ENCODE measurements at regions not wholly inside any gene's neighbourhood (a gene's known extent, or its start where the extent isn't known, plus 50 kb on each side); places are given as distances from the start of the nearest gene placed in this dataset.

DNA sequence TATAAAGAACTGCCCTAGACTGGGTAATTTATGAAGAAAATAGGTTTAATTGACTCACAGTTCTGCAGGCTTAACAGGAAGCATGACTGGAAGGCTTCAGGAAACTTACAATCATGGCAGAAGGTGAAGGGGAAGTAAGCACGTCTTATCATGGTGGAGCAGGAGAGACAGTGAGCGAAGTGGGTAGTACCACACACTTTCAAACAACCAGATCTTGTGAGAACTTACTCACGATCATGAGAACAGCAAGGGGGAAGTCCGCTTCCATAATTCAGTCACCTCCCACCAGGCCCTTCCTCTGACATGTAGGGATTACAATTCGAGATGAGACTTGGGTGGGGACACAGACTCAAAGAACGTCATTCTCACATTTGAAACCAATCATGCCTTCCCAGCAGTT, 260.1 kb upstream of the FAM98A start:
- H3K27ac Mint-ChIP-seq, result no peak overlapping the region
- intact Hi-C loops (cut with micrococcal nuclease), result no loop called here
- TF ChIP-seq, protein P1, sequence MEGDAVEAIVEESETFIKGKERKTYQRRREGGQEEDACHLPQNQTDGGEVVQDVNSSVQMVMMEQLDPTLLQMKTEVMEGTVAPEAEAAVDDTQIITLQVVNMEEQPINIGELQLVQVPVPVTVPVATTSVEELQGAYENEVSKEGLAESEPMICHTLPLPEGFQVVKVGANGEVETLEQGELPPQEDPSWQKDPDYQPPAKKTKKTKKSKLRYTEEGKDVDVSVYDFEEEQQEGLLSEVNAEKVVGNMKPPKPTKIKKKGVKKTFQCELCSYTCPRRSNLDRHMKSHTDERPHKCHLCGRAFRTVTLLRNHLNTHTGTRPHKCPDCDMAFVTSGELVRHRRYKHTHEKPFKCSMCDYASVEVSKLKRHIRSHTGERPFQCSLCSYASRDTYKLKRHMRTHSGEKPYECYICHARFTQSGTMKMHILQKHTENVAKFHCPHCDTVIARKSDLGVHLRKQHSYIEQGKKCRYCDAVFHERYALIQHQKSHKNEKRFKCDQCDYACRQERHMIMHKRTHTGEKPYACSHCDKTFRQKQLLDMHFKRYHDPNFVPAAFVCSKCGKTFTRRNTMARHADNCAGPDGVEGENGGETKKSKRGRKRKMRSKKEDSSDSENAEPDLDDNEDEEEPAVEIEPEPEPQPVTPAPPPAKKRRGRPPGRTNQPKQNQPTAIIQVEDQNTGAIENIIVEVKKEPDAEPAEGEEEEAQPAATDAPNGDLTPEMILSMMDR (IDR thresholded peaks at IDR 0.05), result no peak
- no peaks in the 10 kb centered on the region for H3K36me3 Mint-ChIP-seq (ENCODE audit: low read depth)
- ChIA-PET CTCF (no interaction called here), POLR2A (no interaction called here)
- H3K4me3 Mint-ChIP-seq, result no peak overlapping the region
- H3K4me1 Mint-ChIP-seq, result no peaks in the 10 kb centered on the region
- peaks cover 6% of the 10 kb centered on the region for H3K9me3 Mint-ChIP-seq
- DNase-seq (no peak), ATAC-seq (ENCODE audit: low read depth) (no peak)
- H3K27me3 Mint-ChIP-seq, result no peaks in the 10 kb centered on the region

DNA sequence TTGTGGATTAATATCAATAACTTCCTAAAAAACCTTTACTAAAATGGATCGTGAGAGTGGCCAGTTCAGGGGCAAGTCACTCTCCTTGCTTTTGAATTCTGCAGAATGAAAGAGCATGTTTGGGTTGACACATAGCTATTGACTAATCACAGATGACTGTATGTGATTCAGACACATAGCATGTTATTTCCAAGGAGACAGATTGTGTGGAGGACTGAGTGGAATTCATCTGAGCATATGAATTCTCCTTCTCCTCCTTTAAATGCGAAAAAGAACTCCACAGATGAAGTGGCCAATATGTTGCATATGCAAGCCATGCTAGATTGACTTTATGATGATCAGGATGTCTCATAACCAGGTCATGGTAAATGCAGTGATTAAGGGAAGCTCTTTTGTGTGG, 249.4 kb upstream of the FAM98A start:
- Mint-ChIP-seq H3K4me3 (no peak overlapping the region), H3K9me3 (peaks cover 13% of the 10 kb centered on the region), H3K36me3 (ENCODE audit: low read depth) (no peaks in the 10 kb centered on the region), H3K4me1 (no peaks in the 10 kb centered on the region), H3K27ac (no peak overlapping the region), H3K27me3 (no peaks in the 10 kb centered on the region)
- intact Hi-C loops (cut with micrococcal nuclease), result no loop called here
- TF ChIP-seq, protein P1 (IDR thresholded peaks at IDR 0.05), result no peak
- no peak for DNase-seq
- ATAC-seq (ENCODE audit: low read depth), result no peak
- CTCF ChIA-PET, result no interaction called here
- POLR2A ChIA-PET, result no interaction called here

DNA sequence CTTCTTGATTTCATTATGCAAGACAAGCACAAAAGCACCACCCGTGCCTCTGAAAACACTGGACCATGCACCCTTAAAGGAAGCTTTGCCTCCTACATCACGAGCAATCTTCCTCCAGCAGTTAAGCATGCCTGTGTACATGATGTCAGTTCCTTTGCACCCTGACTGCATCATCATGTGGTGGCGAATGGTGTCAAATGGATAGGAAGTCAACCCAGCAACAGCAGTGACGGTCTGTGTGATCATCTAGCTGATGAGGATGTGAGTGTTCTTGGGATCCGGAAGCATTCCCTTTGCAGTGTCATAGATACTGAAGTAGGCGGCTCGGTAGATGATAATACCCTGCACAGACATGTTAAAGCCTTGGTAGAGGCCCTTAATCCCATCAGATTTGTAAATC, 240.7 kb upstream of the FAM98A start:
- intact Hi-C loops (cut with micrococcal nuclease), result no loop called here
- Mint-ChIP-seq H3K4me3 (no peak overlapping the region), H3K4me1 (no peaks in the 10 kb centered on the region), H3K36me3 (ENCODE audit: low read depth) (no peaks in the 10 kb centered on the region), H3K27me3 (no peaks in the 10 kb centered on the region), H3K27ac (no peak overlapping the region), H3K9me3 (no peaks in the 10 kb centered on the region)
- ATAC-seq (ENCODE audit: low read depth) (no peak), DNase-seq (no peak)
- TF ChIP-seq, protein P1 (IDR thresholded peaks at IDR 0.05), result no peak
- ChIA-PET POLR2A (no interaction called here), CTCF (no interaction called here)

DNA sequence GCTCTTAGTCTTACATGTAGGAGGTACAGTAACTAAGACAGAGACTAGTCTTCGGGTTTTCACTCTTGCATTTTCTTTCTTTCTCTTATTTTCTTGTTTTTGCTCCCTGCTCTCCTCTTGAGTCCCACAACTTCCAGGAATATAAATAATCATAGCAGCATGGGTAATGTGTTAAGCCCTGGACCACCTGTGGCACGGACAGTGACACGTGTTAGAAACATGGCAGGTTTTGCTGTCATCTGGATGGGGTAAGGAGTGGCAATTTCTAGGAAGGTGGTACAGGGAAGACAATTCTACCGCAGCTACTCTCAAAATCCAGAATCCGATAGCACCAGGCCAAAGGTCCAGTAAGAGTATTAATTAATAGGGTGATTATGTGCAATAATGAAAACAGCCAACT, 237.5 kb upstream of the FAM98A start:
- CTCF ChIA-PET, result no interaction called here
- DNase-seq (no peak), ATAC-seq (ENCODE audit: low read depth) (no peak)
- TF ChIP-seq, protein P1 (IDR thresholded peaks at IDR 0.05), result no peak
- Mint-ChIP-seq H3K36me3 (ENCODE audit: low read depth) (no peaks in the 10 kb centered on the region), H3K27me3 (no peaks in the 10 kb centered on the region), H3K9me3 (peaks cover 4% of the 10 kb centered on the region), H3K27ac (no peak overlapping the region), H3K4me1 (no peaks in the 10 kb centered on the region), H3K4me3 (no peak overlapping the region)
- POLR2A ChIA-PET, result no interaction called here
- intact Hi-C loops (cut with micrococcal nuclease), result no loop called here

DNA sequence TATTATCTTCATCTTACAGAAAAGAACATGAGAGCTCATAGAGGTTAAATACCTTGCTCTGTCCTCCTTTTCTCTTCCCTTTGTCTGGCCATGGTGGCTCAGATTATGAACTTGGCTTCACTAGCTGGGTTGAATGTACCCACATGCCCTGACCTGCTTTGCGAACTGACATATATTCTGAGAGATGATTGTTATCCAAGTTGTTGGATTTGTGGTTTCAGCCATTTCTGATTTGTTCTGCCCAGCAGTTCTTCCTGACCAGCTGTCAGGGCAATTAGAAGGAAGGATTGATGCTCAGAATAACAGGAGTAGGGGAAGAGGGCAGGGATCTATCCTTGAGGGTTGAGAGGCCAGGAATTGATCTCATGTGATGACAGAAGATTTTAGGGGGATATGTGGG, 236.8 kb upstream of the FAM98A start:
- H3K4me3 Mint-ChIP-seq, result no peak overlapping the region
- no peak for DNase-seq
- no peaks in the 10 kb centered on the region for H3K27me3 Mint-ChIP-seq
- no peak overlapping the region for H3K27ac Mint-ChIP-seq
- H3K4me1 Mint-ChIP-seq, result no peaks in the 10 kb centered on the region
- intact Hi-C loops (cut with micrococcal nuclease), result no loop called here
- TF ChIP-seq, protein P1 (IDR thresholded peaks at IDR 0.05), result no peak
- peaks cover 4% of the 10 kb centered on the region for H3K9me3 Mint-ChIP-seq
- ChIA-PET CTCF (no interaction called here), POLR2A (no interaction called here)
- ATAC-seq (ENCODE audit: low read depth), result no peak
- H3K36me3 Mint-ChIP-seq (ENCODE audit: low read depth), result no peaks in the 10 kb centered on the region

All from activated B cell treated with CpG ODN at 0.5 μM for 24 hours (primary cell).